Tibial artery (tissue), 4 donors: ENCODE measurements at regions not wholly inside any gene's neighbourhood (a gene's known extent, or its start where the extent isn't known, plus 50 kb on each side); places are given as distances from the start of the nearest gene placed in this dataset.
"Not testable (repeated sequence)": the region's sequence is repeated elsewhere in the genome, so short reads cannot be mapped to it uniquely, and the experiment has no call there.

Source experiments
- DNase-seq, 2 donors: peaks; one replicate each; pipeline ENCODE4 v3.0.0-alpha.2; 2019
- H3K27ac ChIP-seq, 2 donors: fragments of 200-600 bp; sonication (generic) in 1 of 2; 1 replicate in 1 of 2; 2 replicates in 1 of 2; pipeline ENCODE4 v1.5.1; 2018 to 2019; ENCODE audit warnings: mild to moderate bottlenecking in 1 of 2
- H3K27me3 ChIP-seq, 2 donors: fragments of 200-600 bp; sonication (generic) in 1 of 2; one replicate each; pipeline versions ENCODE4 v1.5.1 to v1.6.0; 2016 to 2019
- H3K36me3 ChIP-seq, 3 donors: fragments of 200-600 bp; sonication (generic) in 2 of 3; one replicate each; pipeline ENCODE4 v1.5.1; 2016 to 2019; ENCODE audit warnings: mild to moderate bottlenecking in 2 of 3
- H3K4me1 ChIP-seq, 4 donors: fragments of 200-600 bp; sonication (generic) in 2 of 4; 1 replicate in 3 of 4; 2 replicates in 1 of 4; pipeline ENCODE4 v1.5.1; 2016 to 2019
- H3K4me3 ChIP-seq, 2 donors: fragments of 200-600 bp; sonication (generic) in 1 of 2; 1 replicate in 1 of 2; 2 replicates in 1 of 2; pipeline ENCODE4 v1.5.1; 2018 to 2019; ENCODE audit warnings: mild to moderate bottlenecking in 2 of 2
- H3K9me3 ChIP-seq, 3 donors: fragments of 200-600 bp; sonication (generic) in 1 of 3; one replicate each; pipeline ENCODE4 v1.5.1; 2016 to 2019
- intact Hi-C: fragments of 100-400 bp; cut with DNase I; formaldehyde crosslinking; loops from one replicate; pipeline ENCODE4 v1.15.0; 2023; ENCODE audit warnings: low total_unique reads
- TF ChIP-seq, protein P1 (sequence below), 2 experiments: fragments of 200-600 bp in 1 of 2; fragments of 450-650 bp in 1 of 2; IDR thresholded peaks; one replicate each; pipeline ENCODE4 v1.5.1; 2017 to 2019; ENCODE audit warnings: antibody characterized with exemption in 2 of 2, mild to moderate bottlenecking in 1 of 2, moderate library complexity in 1 of 2

DNA sequence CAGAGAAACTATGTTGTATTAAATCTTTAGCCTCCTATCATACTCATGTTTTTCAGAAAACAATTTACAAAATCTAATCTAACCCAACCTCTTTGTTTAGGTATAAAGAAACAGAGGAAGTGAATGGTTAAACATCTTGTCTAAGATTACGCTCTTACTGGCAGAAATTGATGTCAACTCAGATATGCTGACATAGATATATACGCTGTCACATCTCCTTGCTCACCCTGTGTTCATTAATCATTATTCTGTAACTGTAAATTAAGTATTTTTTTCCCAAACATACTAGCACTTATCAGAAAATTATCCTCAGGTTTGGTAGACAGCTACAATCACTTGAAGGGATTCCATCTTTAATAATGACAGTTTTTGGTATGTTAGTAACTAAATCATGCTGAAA lies 1127.6 kb upstream of the SEL1L start:
- no peaks in the 10 kb centered on the region for H3K9me3 ChIP-seq
- no peaks in the 10 kb centered on the region for H3K4me1 ChIP-seq
- no peak overlapping the region for H3K27ac ChIP-seq
- no peak for DNase-seq
- TF ChIP-seq, protein P1, sequence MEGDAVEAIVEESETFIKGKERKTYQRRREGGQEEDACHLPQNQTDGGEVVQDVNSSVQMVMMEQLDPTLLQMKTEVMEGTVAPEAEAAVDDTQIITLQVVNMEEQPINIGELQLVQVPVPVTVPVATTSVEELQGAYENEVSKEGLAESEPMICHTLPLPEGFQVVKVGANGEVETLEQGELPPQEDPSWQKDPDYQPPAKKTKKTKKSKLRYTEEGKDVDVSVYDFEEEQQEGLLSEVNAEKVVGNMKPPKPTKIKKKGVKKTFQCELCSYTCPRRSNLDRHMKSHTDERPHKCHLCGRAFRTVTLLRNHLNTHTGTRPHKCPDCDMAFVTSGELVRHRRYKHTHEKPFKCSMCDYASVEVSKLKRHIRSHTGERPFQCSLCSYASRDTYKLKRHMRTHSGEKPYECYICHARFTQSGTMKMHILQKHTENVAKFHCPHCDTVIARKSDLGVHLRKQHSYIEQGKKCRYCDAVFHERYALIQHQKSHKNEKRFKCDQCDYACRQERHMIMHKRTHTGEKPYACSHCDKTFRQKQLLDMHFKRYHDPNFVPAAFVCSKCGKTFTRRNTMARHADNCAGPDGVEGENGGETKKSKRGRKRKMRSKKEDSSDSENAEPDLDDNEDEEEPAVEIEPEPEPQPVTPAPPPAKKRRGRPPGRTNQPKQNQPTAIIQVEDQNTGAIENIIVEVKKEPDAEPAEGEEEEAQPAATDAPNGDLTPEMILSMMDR (IDR thresholded peaks at IDR 0.05): no peak
- no peaks in the 10 kb centered on the region for H3K36me3 ChIP-seq
- no peaks in the 10 kb centered on the region for H3K27me3 ChIP-seq
- intact Hi-C loops: no loop called here
- H3K4me3 ChIP-seq: no peak overlapping the region

DNA sequence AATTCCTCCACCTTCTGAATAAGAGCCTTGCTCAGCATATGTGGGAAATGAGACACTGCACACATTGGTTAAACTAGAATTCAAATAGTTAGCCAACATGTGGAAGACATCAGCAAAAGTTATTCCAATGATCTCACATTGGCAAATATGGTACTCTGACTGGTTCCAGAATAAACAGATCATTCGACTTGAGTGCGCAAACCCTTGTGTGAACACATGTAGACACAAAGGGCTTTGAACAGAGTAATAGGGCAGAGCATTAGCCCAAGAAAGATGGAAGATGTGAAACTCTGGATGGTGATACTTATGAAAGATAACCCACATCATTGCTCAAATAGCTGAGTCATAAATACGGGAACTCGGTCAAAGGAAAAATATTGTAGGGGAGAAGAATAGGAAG lies 1133.4 kb upstream of the SEL1L start:
- Histone ChIP-seq H3K27ac (no peak overlapping the region), H3K36me3 (no peaks in the 10 kb centered on the region), H3K4me1 (peaks cover 0 to 3% (median 0%) of the 10 kb centered on the region in 4 donors), H3K9me3 (no peaks in the 10 kb centered on the region), H3K27me3 (no peaks in the 10 kb centered on the region), H3K4me3 (no peak overlapping the region)
- intact Hi-C loops: no loop called here
- TF ChIP-seq, protein P1 (IDR thresholded peaks at IDR 0.05): no peak
- DNase-seq: no peak

DNA sequence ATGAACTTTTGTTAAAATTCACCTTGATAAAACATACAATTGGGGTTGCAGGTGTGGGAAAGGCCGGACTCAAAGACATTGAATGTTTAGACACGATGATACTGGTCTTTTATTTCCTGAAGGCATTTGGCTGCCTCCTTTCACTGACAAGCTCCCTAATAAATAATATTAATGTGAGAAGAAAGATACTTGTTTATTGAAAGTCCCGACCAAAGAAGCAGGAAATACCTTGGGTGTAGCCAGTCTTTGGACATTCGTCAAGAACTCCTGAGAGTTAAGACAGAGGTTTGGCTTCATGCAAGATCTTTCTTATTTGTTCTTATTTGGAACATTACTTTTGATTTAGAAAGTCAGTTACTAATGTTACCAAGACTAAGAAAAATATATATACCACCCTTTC lies 1133.8 kb upstream of the SEL1L start:
- TF ChIP-seq, protein P1 (IDR thresholded peaks at IDR 0.05): no peak
- no peak for DNase-seq
- intact Hi-C loops: no loop called here
- Histone ChIP-seq H3K27ac (peak overlapping the region in 1 of 2 donors; percentile 13), H3K4me3 (no peak overlapping the region), H3K4me1 (peaks cover 0 to 3% (median 0%) of the 10 kb centered on the region in 4 donors), H3K36me3 (no peaks in the 10 kb centered on the region), H3K27me3 (no peaks in the 10 kb centered on the region), H3K9me3 (no peaks in the 10 kb centered on the region)

DNA sequence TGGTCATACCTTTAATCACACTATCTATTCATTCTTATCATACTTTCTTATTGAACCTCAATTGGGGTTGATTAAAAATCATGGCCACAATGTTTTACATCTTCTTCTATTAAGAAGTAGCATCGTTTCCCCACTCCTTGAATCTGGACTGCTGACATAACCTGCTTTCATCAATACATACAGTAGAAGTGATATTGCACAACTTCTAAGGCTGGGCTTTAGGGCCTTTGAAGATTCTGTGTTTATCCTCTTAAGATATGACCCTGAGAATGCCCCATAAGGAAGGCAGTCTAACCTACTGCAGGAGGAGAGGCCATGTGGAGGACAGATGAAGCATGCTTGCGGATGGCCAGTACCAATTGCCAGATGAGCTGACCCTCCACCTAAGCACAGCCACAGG lies 1142.8 kb upstream of the SEL1L start:
- Histone ChIP-seq H3K36me3 (no peaks in the 10 kb centered on the region), H3K27ac (no peak overlapping the region), H3K4me3 (no peak overlapping the region), H3K9me3 (no peaks in the 10 kb centered on the region), H3K27me3 (no peaks in the 10 kb centered on the region), H3K4me1 (peaks cover 0 to 12% (median 2%) of the 10 kb centered on the region in 4 donors)
- TF ChIP-seq, protein P1 (IDR thresholded peaks at IDR 0.05): no peak
- intact Hi-C loops: no loop called here
- DNase-seq: no peak

DNA sequence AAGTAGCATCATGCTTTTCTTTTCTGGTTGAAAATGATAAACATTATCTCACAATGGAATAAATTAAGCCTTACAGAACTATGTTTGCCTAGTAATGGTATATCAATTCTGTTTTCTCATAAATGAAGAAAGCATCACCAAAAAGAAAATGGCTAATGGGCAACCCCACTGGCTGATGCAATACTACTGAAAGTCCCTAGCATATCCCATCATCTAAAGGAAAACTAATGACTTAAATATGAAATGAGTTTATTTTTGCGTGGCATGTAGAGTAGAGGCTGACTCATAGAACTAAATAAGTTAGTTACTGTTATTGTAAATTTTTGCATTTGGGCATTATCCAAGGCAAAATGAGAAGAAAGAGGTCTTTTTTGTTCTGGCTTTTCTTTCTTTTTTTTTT lies 1156.3 kb upstream of the SEL1L start:
- Histone ChIP-seq H3K27me3 (no peaks in the 10 kb centered on the region), H3K4me1 (no peaks in the 10 kb centered on the region), H3K4me3 (no peak overlapping the region), H3K9me3 (no peaks in the 10 kb centered on the region), H3K36me3 (no peaks in the 10 kb centered on the region), H3K27ac (no peak overlapping the region)
- intact Hi-C loops: no loop called here
- TF ChIP-seq, protein P1 (IDR thresholded peaks at IDR 0.05): no peak
- DNase-seq: no peak

DNA sequence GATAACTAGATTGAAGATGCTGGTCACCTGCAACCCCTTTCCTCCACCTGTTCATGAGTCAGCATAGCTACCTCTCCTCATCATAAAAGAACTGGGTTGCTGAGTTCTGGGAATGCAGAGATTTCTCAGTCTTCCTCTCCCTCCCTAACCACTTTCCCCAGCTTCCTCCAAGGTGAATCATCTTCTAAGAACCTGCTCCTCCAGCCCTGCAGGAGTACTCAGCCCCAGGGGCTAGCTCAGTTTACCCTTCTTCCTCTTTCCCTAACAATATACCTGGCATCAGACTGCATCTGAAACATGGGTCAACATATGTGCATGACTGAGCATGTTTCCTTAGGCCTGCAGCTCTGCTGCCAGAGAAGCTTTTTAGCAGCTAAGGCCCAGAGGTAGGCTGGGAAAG lies 1157.5 kb upstream of the SEL1L start:
- H3K4me3 ChIP-seq, H3K27ac ChIP-seq, H3K27me3 ChIP-seq, H3K36me3 ChIP-seq, intact Hi-C loops, H3K4me1 ChIP-seq, DNase-seq, H3K9me3 ChIP-seq: not testable (repeated sequence)
